ENCODE measurements at regions not wholly inside any gene's neighbourhood (a gene's known extent, or its start where the extent isn't known, plus 50 kb on each side); places are given as distances from the start of the nearest gene placed in this dataset.

- TF ChIP-seq CTCF (IDR thresholded peaks at IDR 0.05) (no peak), POLR2A (IDR thresholded peaks at IDR 0.05) (no peak)
Measured at GRCh38 chr1:199875337-199875736, 152.2 kb upstream of the NR5A2 start.
